Erythroblast (primary cell): ENCODE measurements at regions not wholly inside any gene's neighbourhood (a gene's known extent, or its start where the extent isn't known, plus 50 kb on each side); places are given as distances from the start of the nearest gene placed in this dataset.

ENCODE experiments used
- GATA1 ChIP-seq: IDR thresholded peaks from 2 replicates; pipeline ENCODE4 v1.6.1; 2011; ENCODE audit warnings: low read depth, mild to moderate bottlenecking, control low read depth, low read length, moderate library complexity
- POLR2A ChIP-seq: IDR thresholded peaks from 2 replicates; pipeline ENCODE4 v1.6.1; 2011; ENCODE audit warnings: mild to moderate bottlenecking, low read length

- no peak for TF ChIP-seq POLR2A
- TF ChIP-seq GATA1, result no peak
Measured at GRCh38 chr3:18282507-18282906, 142.6 kb downstream of the SATB1 start.
